OCI-LY1 (cell line): ENCODE measurements at regions not wholly inside any gene's neighbourhood (a gene's known extent, or its start where the extent isn't known, plus 50 kb on each side); places are given as distances from the start of the nearest gene placed in this dataset.

Experiments
- H2AFZ ChIP-seq: fragments of 200-600 bp; sonication (generic), shearing (Covaris generic); 2 replicates; pipeline ENCODE4 v1.6.0; 2014; ENCODE audit warnings: antibody characterized with exemption, mild to moderate bottlenecking, low read length
- H3F3A ChIP-seq: fragments of 200-600 bp; sonication (generic), shearing (Covaris generic); 2 replicates; pipeline ENCODE4 v1.6.0; 2014; ENCODE audit warnings: mild to moderate bottlenecking, antibody characterized with exemption, low read length, moderate library complexity; ENCODE audit not compliant: insufficient read depth
- H3K27ac ChIP-seq: fragments of 200-600 bp; sonication (generic); 2 replicates; pipeline ENCODE4 v1.5.1; 2014; ENCODE audit warnings: low read length, mixed run types, mild to moderate bottlenecking, low read depth; ENCODE audit not compliant: poor library complexity, severe bottlenecking
- H3K27me3 ChIP-seq: fragments of 200-600 bp; sonication (generic); 2 replicates; pipeline ENCODE4 v1.6.0; 2014; ENCODE audit warnings: antibody characterized with exemption, mild to moderate bottlenecking, low read length, moderate library complexity; ENCODE audit not compliant: insufficient read depth
- H3K36me3 ChIP-seq: fragments of 200-600 bp; sonication (generic); 2 replicates; pipeline ENCODE4 v1.6.1; 2014; ENCODE audit warnings: mild to moderate bottlenecking, antibody characterized with exemption, low read length, moderate library complexity, mixed read lengths; ENCODE audit not compliant: insufficient read depth
- H3K4me1 ChIP-seq: fragments of 200-600 bp; sonication (generic); 2 replicates; pipeline ENCODE4 v1.5.1; 2014; ENCODE audit warnings: mild to moderate bottlenecking, low read length, moderate library complexity; ENCODE audit not compliant: insufficient read depth, severe bottlenecking
- H3K4me2 ChIP-seq: fragments of 200-600 bp; sonication (generic), shearing (Covaris generic); 2 replicates; pipeline ENCODE4 v1.6.1; 2014; ENCODE audit warnings: low read length
- H3K4me3 ChIP-seq: fragments of 200-600 bp; sonication (generic); 2 replicates; pipeline ENCODE4 v1.5.1; 2014; ENCODE audit warnings: low read length, low read depth, mild to moderate bottlenecking, mixed read lengths; ENCODE audit not compliant: poor library complexity, severe bottlenecking
- H3K79me2 ChIP-seq: fragments of 200-600 bp; shearing (Covaris generic); 2 replicates; pipeline ENCODE4 v1.6.1; 2016; ENCODE audit warnings: mixed run types, low read length, mixed read lengths; ENCODE audit not compliant: insufficient read depth
- H3K9ac ChIP-seq: fragments of 200-600 bp; sonication (generic), shearing (Covaris generic); 2 replicates; pipeline ENCODE4 v1.6.1; 2014; ENCODE audit warnings: mild to moderate bottlenecking, low read length, mixed read lengths
- H3K9me2 ChIP-seq: fragments of 200-600 bp; sonication (generic), shearing (Covaris generic); 2 replicates; pipeline ENCODE4 v1.6.1; 2014; ENCODE audit warnings: low read depth, mild to moderate bottlenecking, low read length, mixed read lengths
- H3K9me3 ChIP-seq: fragments of 200-600 bp; shearing (Covaris generic); 2 replicates; pipeline ENCODE4 v1.6.1; 2014; ENCODE audit warnings: low read length, mixed read lengths
- H4K20me1 ChIP-seq: fragments of 200-600 bp; sonication (generic), shearing (Covaris generic); 2 replicates; pipeline ENCODE4 v1.6.0; 2016; ENCODE audit warnings: mild to moderate bottlenecking, low read length; ENCODE audit not compliant: insufficient read depth
- CTCF ChIP-seq: fragments of 200-600 bp; sonication (generic), shearing (Covaris generic); IDR thresholded peaks from 2 replicates; pipeline ENCODE4 v1.5.1; 2017; ENCODE audit warnings: mild to moderate bottlenecking, antibody characterized with exemption, low read length, moderate library complexity, mixed read lengths
- EZH2 ChIP-seq: fragments of 200-600 bp; sonication (generic), shearing (Covaris generic); IDR thresholded peaks from 2 replicates; pipeline ENCODE4 v1.8.0; 2017; ENCODE audit warnings: borderline replicate concordance, mixed run types, mild to moderate bottlenecking, antibody characterized with exemption, low read length, moderate library complexity, mixed read lengths

- H2AFZ ChIP-seq = no peak overlapping the region
- TF ChIP-seq EZH2 (no peak), CTCF (no peak)
- H3K4me2 ChIP-seq = no peak overlapping the region
- H3K4me1 ChIP-seq = no peaks in the 10 kb centered on the region
- no peaks in the 10 kb centered on the region for H3K79me2 ChIP-seq
- H3K9me2 ChIP-seq = no peaks in the 10 kb centered on the region
- H3K4me3 ChIP-seq = no peak overlapping the region
- no peak overlapping the region for H3K27ac ChIP-seq
- H3K27me3 ChIP-seq = no peaks in the 10 kb centered on the region
- H4K20me1 ChIP-seq = no peaks in the 10 kb centered on the region
- no peaks in the 10 kb centered on the region for H3F3A ChIP-seq
- no peak overlapping the region for H3K9ac ChIP-seq
- no peaks in the 10 kb centered on the region for H3K9me3 ChIP-seq
- H3K36me3 ChIP-seq = no peaks in the 10 kb centered on the region
These were observed 118.5 kb downstream of the FOXA2 start for GRCh38 chr20:22465622-22466446.

- no peak for TF ChIP-seq EZH2
- no peak for TF ChIP-seq CTCF
- no peak overlapping the region for H3K4me2 ChIP-seq
- H3K4me1 ChIP-seq = no peaks in the 10 kb centered on the region
- no peaks in the 10 kb centered on the region for H3F3A ChIP-seq
- no peak overlapping the region for H2AFZ ChIP-seq
- H3K79me2 ChIP-seq = no peaks in the 10 kb centered on the region
- H3K27ac ChIP-seq = no peak overlapping the region
- no peaks in the 10 kb centered on the region for H3K27me3 ChIP-seq
- H3K4me3 ChIP-seq = no peak overlapping the region
- H3K9me2 ChIP-seq = no peaks in the 10 kb centered on the region
- no peaks in the 10 kb centered on the region for H4K20me1 ChIP-seq
- no peak overlapping the region for H3K9ac ChIP-seq
- H3K9me3 ChIP-seq = no peaks in the 10 kb centered on the region
- H3K36me3 ChIP-seq = no peaks in the 10 kb centered on the region
These were observed 119.9 kb downstream of the FOXA2 start for GRCh38 chr20:22464312-22465003.

- H4K20me1 ChIP-seq = no peaks in the 10 kb centered on the region
- H3K36me3 ChIP-seq = no peaks in the 10 kb centered on the region
- TF ChIP-seq CTCF (no peak), EZH2 (no peak)
- H3K4me2 ChIP-seq = no peak overlapping the region
- no peaks in the 10 kb centered on the region for H3F3A ChIP-seq
- no peak overlapping the region for H3K4me3 ChIP-seq
- no peaks in the 10 kb centered on the region for H3K4me1 ChIP-seq
- no peaks in the 10 kb centered on the region for H3K9me2 ChIP-seq
- H3K27me3 ChIP-seq = no peaks in the 10 kb centered on the region
- H3K9ac ChIP-seq = no peak overlapping the region
- H2AFZ ChIP-seq = no peak overlapping the region
- H3K27ac ChIP-seq = no peak overlapping the region
- no peaks in the 10 kb centered on the region for H3K9me3 ChIP-seq
- H3K79me2 ChIP-seq = no peaks in the 10 kb centered on the region
These were observed 121.1 kb downstream of the FOXA2 start for GRCh38 chr20:22462975-22463914.
